ENCODE measurements at regions not wholly inside any gene's neighbourhood (a gene's known extent, or its start where the extent isn't known, plus 50 kb on each side); places are given as distances from the start of the nearest gene placed in this dataset.

DNA sequence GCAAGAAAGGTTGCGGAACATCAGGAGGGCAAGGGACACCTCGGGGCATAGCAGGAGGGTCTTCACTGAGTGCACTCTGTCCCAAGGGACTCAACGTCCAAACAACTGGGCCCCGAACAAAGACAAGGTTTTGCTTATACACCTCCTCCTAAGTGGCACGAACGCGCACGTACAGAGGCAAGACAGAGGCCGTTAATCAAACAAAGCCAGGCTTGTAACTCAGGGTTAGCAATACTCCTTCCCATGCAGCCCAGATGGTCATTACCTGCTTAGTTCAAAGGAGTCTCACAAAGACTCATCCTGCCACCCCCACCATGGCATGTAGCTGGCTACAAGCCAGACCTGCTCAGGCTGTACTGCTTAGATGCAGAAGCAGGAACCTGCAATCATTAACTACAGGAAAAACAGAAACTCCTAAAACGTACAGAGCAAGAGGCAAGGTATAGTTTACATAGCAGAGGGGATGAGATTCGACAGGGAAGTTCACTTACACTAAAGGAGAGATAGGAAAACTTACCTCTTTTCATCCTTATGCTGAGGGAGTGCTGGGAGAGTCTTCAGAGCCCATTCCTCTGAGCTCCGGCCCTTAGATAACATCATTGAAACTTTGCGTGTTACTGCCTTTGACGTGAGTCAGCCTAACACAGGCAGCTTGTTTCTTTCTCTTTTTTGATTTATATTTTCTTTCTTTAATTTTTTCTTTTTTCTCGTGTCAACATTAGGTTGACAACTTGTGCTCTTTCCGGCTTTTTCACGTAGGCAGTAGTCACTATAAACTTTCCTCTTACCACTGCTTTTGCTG lies 1319.1 kb downstream of the TMEM121 start (continued):
- TF ChIP-seq, protein P1, sequence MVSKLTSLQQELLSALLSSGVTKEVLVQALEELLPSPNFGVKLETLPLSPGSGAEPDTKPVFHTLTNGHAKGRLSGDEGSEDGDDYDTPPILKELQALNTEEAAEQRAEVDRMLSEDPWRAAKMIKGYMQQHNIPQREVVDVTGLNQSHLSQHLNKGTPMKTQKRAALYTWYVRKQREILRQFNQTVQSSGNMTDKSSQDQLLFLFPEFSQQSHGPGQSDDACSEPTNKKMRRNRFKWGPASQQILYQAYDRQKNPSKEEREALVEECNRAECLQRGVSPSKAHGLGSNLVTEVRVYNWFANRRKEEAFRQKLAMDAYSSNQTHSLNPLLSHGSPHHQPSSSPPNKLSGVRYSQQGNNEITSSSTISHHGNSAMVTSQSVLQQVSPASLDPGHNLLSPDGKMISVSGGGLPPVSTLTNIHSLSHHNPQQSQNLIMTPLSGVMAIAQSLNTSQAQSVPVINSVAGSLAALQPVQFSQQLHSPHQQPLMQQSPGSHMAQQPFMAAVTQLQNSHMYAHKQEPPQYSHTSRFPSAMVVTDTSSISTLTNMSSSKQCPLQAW (CRISPR knock-in tag; IDR thresholded peaks at IDR 0.05): peak; percentile 94
- TF ChIP-seq, protein P2, sequence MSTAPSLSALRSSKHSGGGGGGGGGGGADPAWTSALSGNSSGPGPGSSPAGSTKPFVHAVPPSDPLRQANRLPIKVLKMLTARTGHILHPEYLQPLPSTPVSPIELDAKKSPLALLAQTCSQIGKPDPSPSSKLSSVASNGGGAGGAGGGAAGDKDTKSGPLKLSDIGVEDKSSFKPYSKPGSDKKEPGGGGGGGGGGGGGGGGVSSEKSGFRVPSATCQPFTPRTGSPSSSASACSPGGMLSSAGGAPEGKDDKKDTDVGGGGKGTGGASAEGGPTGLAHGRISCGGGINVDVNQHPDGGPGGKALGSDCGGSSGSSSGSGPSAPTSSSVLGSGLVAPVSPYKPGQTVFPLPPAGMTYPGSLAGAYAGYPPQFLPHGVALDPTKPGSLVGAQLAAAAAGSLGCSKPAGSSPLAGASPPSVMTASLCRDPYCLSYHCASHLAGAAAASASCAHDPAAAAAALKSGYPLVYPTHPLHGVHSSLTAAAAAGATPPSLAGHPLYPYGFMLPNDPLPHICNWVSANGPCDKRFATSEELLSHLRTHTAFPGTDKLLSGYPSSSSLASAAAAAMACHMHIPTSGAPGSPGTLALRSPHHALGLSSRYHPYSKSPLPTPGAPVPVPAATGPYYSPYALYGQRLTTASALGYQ (CRISPR knock-in tag; IDR thresholded peaks at IDR 0.05): no peak; the same call in 1 of the 2 replicates
- TF ChIP-seq PRPF4 (IDR thresholded peaks at IDR 0.05; ENCODE audit: low read depth, low read length, poor library complexity, severe bottlenecking) (no peak), GPN1 (CRISPR knock-in tag; IDR thresholded peaks at IDR 0.05; ENCODE audit: borderline replicate concordance) (no peak), PLRG1 (conservative IDR thresholded peaks at IDR 0.05) (no peak), MEIS2 (CRISPR knock-in tag; IDR thresholded peaks at IDR 0.05) (peak; percentile 47; the same call in 1 of the 2 replicates), NR2F1 (CRISPR knock-in tag; IDR thresholded peaks at IDR 0.05) (no peak), ZNF773 (CRISPR knock-in tag; IDR thresholded peaks at IDR 0.05; ENCODE audit: borderline replicate concordance) (no peak), ZNF781 (CRISPR knock-in tag; IDR thresholded peaks at IDR 0.05; ENCODE audit: borderline replicate concordance, not compliant biosample characterization) (no peak)
- TF ChIP-seq, protein P3, sequence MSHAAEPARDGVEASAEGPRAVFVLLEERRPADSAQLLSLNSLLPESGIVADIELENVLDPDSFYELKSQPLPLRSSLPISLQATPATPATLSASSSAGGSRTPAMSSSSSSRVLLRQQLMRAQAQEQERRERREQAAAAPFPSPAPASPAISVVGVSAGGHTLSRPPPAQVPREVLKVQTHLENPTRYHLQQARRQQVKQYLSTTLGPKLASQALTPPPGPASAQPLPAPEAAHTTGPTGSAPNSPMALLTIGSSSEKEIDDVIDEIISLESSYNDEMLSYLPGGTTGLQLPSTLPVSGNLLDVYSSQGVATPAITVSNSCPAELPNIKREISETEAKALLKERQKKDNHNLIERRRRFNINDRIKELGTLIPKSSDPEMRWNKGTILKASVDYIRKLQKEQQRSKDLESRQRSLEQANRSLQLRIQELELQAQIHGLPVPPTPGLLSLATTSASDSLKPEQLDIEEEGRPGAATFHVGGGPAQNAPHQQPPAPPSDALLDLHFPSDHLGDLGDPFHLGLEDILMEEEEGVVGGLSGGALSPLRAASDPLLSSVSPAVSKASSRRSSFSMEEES (CRISPR knock-in tag; IDR thresholded peaks at IDR 0.05): 0 out of 2 replicates have a peak, but pooled peaks have one; percentile 49
- TF ChIP-seq, protein P4, sequence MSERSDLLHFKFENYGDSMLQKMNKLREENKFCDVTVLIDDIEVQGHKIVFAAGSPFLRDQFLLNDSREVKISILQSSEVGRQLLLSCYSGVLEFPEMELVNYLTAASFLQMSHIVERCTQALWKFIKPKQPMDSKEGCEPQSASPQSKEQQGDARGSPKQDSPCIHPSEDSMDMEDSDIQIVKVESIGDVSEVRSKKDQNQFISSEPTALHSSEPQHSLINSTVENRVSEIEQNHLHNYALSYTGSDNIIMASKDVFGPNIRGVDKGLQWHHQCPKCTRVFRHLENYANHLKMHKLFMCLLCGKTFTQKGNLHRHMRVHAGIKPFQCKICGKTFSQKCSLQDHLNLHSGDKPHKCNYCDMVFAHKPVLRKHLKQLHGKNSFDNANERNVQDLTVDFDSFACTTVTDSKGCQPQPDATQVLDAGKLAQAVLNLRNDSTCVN (CRISPR knock-in tag; IDR thresholded peaks at IDR 0.05; ENCODE audit: borderline replicate concordance): no peak
- TF ChIP-seq, protein P5, sequence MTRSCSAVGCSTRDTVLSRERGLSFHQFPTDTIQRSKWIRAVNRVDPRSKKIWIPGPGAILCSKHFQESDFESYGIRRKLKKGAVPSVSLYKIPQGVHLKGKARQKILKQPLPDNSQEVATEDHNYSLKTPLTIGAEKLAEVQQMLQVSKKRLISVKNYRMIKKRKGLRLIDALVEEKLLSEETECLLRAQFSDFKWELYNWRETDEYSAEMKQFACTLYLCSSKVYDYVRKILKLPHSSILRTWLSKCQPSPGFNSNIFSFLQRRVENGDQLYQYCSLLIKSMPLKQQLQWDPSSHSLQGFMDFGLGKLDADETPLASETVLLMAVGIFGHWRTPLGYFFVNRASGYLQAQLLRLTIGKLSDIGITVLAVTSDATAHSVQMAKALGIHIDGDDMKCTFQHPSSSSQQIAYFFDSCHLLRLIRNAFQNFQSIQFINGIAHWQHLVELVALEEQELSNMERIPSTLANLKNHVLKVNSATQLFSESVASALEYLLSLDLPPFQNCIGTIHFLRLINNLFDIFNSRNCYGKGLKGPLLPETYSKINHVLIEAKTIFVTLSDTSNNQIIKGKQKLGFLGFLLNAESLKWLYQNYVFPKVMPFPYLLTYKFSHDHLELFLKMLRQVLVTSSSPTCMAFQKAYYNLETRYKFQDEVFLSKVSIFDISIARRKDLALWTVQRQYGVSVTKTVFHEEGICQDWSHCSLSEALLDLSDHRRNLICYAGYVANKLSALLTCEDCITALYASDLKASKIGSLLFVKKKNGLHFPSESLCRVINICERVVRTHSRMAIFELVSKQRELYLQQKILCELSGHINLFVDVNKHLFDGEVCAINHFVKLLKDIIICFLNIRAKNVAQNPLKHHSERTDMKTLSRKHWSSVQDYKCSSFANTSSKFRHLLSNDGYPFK (CRISPR knock-in tag; IDR thresholded peaks at IDR 0.05; ENCODE audit: borderline replicate concordance): no peak

Data from HepG2 (cell line).